Cardiac fibroblast (primary cell): ENCODE measurements at regions not wholly inside any gene's neighbourhood (a gene's known extent, or its start where the extent isn't known, plus 50 kb on each side); places are given as distances from the start of the nearest gene placed in this dataset.

Experiments
- DNase-seq, 2 donors: peaks; one replicate each; pipeline versions ENCODE4 v3.0.0 to v3.0.0-alpha.2; 2010; ENCODE audit warnings: low read depth in 2 of 2
- H3K4me3 ChIP-seq, 2 donors: replicated peaks in 1 of 2; 1 replicate in 1 of 2; 2 replicates in 1 of 2; pipeline ENCODE4 v1.5.1; 2011; ENCODE audit warnings: low read depth in 2 of 2, low read length in 2 of 2, mild to moderate bottlenecking in 2 of 2, moderate library complexity in 1 of 2
- CTCF ChIP-seq: IDR thresholded peaks from one replicate; pipeline ENCODE4 v1.5.1; 2011; ENCODE audit warnings: low read depth, mild to moderate bottlenecking, low read length, inconsistent platforms

GRCh38 chr9:120326049-120326693 lies 253.8 kb downstream of the CDK5RAP2 start:
- no peak for DNase-seq
- no peak overlapping the region for H3K4me3 ChIP-seq
- TF ChIP-seq CTCF: no peak

GRCh38 chr9:120324996-120325642 lies 254.8 kb downstream of the CDK5RAP2 start:
- TF ChIP-seq CTCF: no peak
- DNase-seq: no peak
- no peak overlapping the region for H3K4me3 ChIP-seq

- H3K4me3 ChIP-seq: no peak overlapping the region
- DNase-seq: no peak
- no peak for TF ChIP-seq CTCF
Measured at GRCh38 chr9:120324461-120324860, 255.5 kb downstream of the CDK5RAP2 start.

GRCh38 chr9:120323125-120323524 lies 256.8 kb downstream of the CDK5RAP2 start:
- no peak for TF ChIP-seq CTCF
- H3K4me3 ChIP-seq: no peak overlapping the region
- DNase-seq: no peak

GRCh38 chr9:120319452-120319851 lies 260.5 kb downstream of the CDK5RAP2 start:
- no peak for DNase-seq
- no peak overlapping the region for H3K4me3 ChIP-seq
- no peak for TF ChIP-seq CTCF

GRCh38 chr9:120315154-120315553 lies 264.8 kb downstream of the CDK5RAP2 start:
- no peak for DNase-seq
- no peak overlapping the region for H3K4me3 ChIP-seq
- TF ChIP-seq CTCF: no peak
